Liver (tissue), 8 donors: ENCODE measurements at regions not wholly inside any gene's neighbourhood (a gene's known extent, or its start where the extent isn't known, plus 50 kb on each side); places are given as distances from the start of the nearest gene placed in this dataset.

Source experiments
- DNase-seq: peaks from one replicate; pipeline ENCODE4 v3.0.0-alpha.2; 2017; ENCODE audit warnings: low spot score
- H3K27ac ChIP-seq, 2 donors: one replicate each; pipeline ENCODE4 v1.7.0; 2013; ENCODE audit warnings: inconsistent platforms in 2 of 2, low read length in 2 of 2, control low read depth in 1 of 2, low read depth in 1 of 2, mild to moderate bottlenecking in 1 of 2
- H3K27me3 ChIP-seq, 4 donors: one replicate each; pipeline versions ENCODE4 v1.6.1 to v1.7.0; 2013; ENCODE audit warnings: low read length in 3 of 4, inconsistent platforms in 1 of 4, mild to moderate bottlenecking in 1 of 4, moderate library complexity in 1 of 4; ENCODE audit not compliant: control insufficient read depth in 4 of 4, insufficient read depth in 4 of 4
- H3K36me3 ChIP-seq, 4 donors: one replicate each; pipeline versions ENCODE4 v1.6.1 to v1.7.0; 2013; ENCODE audit warnings: low read length in 3 of 4, mild to moderate bottlenecking in 3 of 4, low read depth in 1 of 4, moderate library complexity in 1 of 4; ENCODE audit not compliant: control insufficient read depth in 4 of 4, insufficient read depth in 3 of 4
- H3K4me1 ChIP-seq, 4 donors: one replicate each; pipeline versions ENCODE4 v1.6.1 to v1.7.0; 2013; ENCODE audit warnings: low read length in 3 of 4, mild to moderate bottlenecking in 3 of 4, moderate library complexity in 1 of 4; ENCODE audit not compliant: control insufficient read depth in 4 of 4, insufficient read depth in 4 of 4
- H3K4me3 ChIP-seq, 3 donors: one replicate each; pipeline versions ENCODE4 v1.6.1 to v1.7.0; 2013; ENCODE audit warnings: low read length in 3 of 3, control low read depth in 1 of 3, low read depth in 1 of 3, mild to moderate bottlenecking in 1 of 3
- H3K9ac ChIP-seq, 2 donors: one replicate each; pipeline ENCODE4 v1.7.0; 2013; ENCODE audit warnings: low read length in 2 of 2, mild to moderate bottlenecking in 2 of 2, moderate library complexity in 2 of 2, control low read depth in 1 of 2, low read depth in 1 of 2
- H3K9me3 ChIP-seq, 4 donors: one replicate each; pipeline versions ENCODE4 v1.6.1 to v1.7.0; 2013; ENCODE audit warnings: low read length in 3 of 4; ENCODE audit not compliant: control insufficient read depth in 4 of 4
- FOXA1 ChIP-seq: IDR thresholded peaks from 2 replicates; pipeline ENCODE4 v1.6.1; 2016; ENCODE audit warnings: antibody characterized with exemption
- FOXA2 ChIP-seq: IDR thresholded peaks from 2 replicates; pipeline ENCODE4 v1.6.1; 2016; ENCODE audit warnings: antibody characterized with exemption
- GABPA ChIP-seq, 2 donors: IDR thresholded peaks in 1 of 2; conservative IDR thresholded peaks in 1 of 2; 2 replicates each; pipeline ENCODE4 v1.6.1; 2016; ENCODE audit warnings: antibody characterized with exemption in 2 of 2, mild to moderate bottlenecking in 1 of 2, moderate library complexity in 1 of 2
- HNF4A ChIP-seq, 2 donors: conservative IDR thresholded peaks; 2 replicates each; pipeline ENCODE4 v1.6.1; 2016; ENCODE audit warnings: antibody characterized with exemption in 2 of 2, mild to moderate bottlenecking in 2 of 2
- HNF4G ChIP-seq: IDR thresholded peaks from 2 replicates; pipeline ENCODE4 v1.6.1; 2016; ENCODE audit warnings: antibody characterized with exemption
- JUND ChIP-seq, 2 donors: IDR thresholded peaks; 2 replicates each; pipeline ENCODE4 v1.6.1; 2016; ENCODE audit warnings: antibody characterized with exemption in 2 of 2
- NR2F2 ChIP-seq: IDR thresholded peaks from 2 replicates; pipeline ENCODE4 v1.6.1; 2016; ENCODE audit warnings: antibody characterized with exemption
- RAD21 ChIP-seq, 2 donors: IDR thresholded peaks; 2 replicates each; pipeline ENCODE4 v1.6.1; 2016; ENCODE audit warnings: antibody characterized with exemption in 2 of 2, mild to moderate bottlenecking in 2 of 2
- SP1 ChIP-seq: IDR thresholded peaks from 2 replicates; pipeline ENCODE4 v1.6.1; 2018; ENCODE audit warnings: antibody characterized with exemption, mild to moderate bottlenecking
- TAF1 ChIP-seq: conservative IDR thresholded peaks from 2 replicates; pipeline ENCODE4 v1.6.1; 2016; ENCODE audit warnings: antibody characterized with exemption, mild to moderate bottlenecking
- YY1 ChIP-seq: IDR thresholded peaks from 2 replicates; pipeline ENCODE4 v1.6.1; 2016; ENCODE audit warnings: antibody characterized with exemption, mild to moderate bottlenecking
- WGBS: extraction: QIAGEN DNeasy Blood & Tissue Kit; methylation state at CpG from one replicate; pipeline ENCODE4 v1.1.7; 2013; 5-methylcytosine and 5-hydroxymethylcytosine counted together
- TF ChIP-seq, protein P1 (sequence below): fragments of 150-350 bp; IDR thresholded peaks from 2 replicates; pipeline ENCODE4 v1.5.1; 2017; ENCODE audit warnings: improper control_type of control experiment, low read depth, low read length; ENCODE audit not compliant: missing input control
- TF ChIP-seq, protein P2 (sequence below): IDR thresholded peaks from 2 replicates; pipeline ENCODE4 v1.6.1; 2016; ENCODE audit warnings: antibody characterized with exemption
- TF ChIP-seq, protein P3 (sequence below): IDR thresholded peaks from 2 replicates; pipeline ENCODE4 v1.6.1; 2016; ENCODE audit warnings: antibody characterized with exemption
- TF ChIP-seq, protein P4 (sequence below): IDR thresholded peaks from 2 replicates; pipeline ENCODE4 v1.6.1; 2016; ENCODE audit warnings: antibody characterized with exemption
- TF ChIP-seq, protein P5 (sequence below): IDR thresholded peaks from 2 replicates; pipeline ENCODE4 v1.6.1; 2016; ENCODE audit warnings: antibody characterized with exemption, mild to moderate bottlenecking
- donor health status: healthy.
- donor health status: healthy.
- donor health status: healthy.
- donor health status: healthy.
- donor health status: healthy.

DNA sequence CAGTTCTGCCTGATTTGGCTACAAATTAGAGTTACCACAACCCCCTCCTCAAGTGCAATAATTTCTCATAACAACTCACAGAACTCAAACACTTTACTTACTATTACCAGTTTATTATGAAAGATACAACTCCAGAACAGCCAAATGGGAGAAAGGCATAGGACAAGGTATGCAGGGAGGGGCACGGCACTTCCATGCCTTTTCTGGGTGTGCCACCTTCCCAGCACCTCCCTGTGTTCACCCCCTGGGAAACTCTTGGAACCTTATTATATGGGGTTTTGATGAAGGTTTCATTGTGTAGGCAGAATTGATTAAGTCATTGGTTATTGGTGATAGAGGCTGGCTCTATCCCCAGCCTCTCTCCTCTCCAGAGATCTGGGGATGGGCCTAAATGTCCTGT is 66.6 kb upstream of the RAP2B start:
- Histone ChIP-seq H3K9me3 (no peaks in the 10 kb centered on the region), H3K4me1 (no peaks in the 10 kb centered on the region), H3K9ac (no peak overlapping the region), H3K27ac (no peak overlapping the region), H3K4me3 (no peak overlapping the region), H3K36me3 (no peaks in the 10 kb centered on the region), H3K27me3 (no peaks in the 10 kb centered on the region)
- DNase-seq = no peak
- TF ChIP-seq GABPA (IDR thresholded peaks at IDR 0.05 in 1 of 2, conservative IDR thresholded peaks at IDR 0.05 in 1 of 2) = no peak
- TF ChIP-seq FOXA2 = no peak
- TF ChIP-seq HNF4G = no peak
- TF ChIP-seq, protein P1, sequence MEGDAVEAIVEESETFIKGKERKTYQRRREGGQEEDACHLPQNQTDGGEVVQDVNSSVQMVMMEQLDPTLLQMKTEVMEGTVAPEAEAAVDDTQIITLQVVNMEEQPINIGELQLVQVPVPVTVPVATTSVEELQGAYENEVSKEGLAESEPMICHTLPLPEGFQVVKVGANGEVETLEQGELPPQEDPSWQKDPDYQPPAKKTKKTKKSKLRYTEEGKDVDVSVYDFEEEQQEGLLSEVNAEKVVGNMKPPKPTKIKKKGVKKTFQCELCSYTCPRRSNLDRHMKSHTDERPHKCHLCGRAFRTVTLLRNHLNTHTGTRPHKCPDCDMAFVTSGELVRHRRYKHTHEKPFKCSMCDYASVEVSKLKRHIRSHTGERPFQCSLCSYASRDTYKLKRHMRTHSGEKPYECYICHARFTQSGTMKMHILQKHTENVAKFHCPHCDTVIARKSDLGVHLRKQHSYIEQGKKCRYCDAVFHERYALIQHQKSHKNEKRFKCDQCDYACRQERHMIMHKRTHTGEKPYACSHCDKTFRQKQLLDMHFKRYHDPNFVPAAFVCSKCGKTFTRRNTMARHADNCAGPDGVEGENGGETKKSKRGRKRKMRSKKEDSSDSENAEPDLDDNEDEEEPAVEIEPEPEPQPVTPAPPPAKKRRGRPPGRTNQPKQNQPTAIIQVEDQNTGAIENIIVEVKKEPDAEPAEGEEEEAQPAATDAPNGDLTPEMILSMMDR = no peak
- TF ChIP-seq SP1 = no peak
- TF ChIP-seq YY1 = no peak
- TF ChIP-seq RAD21 (IDR thresholded peaks at IDR 0.05) = no peak
- no peak for TF ChIP-seq FOXA1
- TF ChIP-seq HNF4A (conservative IDR thresholded peaks at IDR 0.05) = no peak
- TF ChIP-seq, protein P2, sequence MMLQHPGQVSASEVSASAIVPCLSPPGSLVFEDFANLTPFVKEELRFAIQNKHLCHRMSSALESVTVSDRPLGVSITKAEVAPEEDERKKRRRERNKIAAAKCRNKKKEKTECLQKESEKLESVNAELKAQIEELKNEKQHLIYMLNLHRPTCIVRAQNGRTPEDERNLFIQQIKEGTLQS = no peak
- TF ChIP-seq JUND (IDR thresholded peaks at IDR 0.05) = no peak
- TF ChIP-seq, protein P3, sequence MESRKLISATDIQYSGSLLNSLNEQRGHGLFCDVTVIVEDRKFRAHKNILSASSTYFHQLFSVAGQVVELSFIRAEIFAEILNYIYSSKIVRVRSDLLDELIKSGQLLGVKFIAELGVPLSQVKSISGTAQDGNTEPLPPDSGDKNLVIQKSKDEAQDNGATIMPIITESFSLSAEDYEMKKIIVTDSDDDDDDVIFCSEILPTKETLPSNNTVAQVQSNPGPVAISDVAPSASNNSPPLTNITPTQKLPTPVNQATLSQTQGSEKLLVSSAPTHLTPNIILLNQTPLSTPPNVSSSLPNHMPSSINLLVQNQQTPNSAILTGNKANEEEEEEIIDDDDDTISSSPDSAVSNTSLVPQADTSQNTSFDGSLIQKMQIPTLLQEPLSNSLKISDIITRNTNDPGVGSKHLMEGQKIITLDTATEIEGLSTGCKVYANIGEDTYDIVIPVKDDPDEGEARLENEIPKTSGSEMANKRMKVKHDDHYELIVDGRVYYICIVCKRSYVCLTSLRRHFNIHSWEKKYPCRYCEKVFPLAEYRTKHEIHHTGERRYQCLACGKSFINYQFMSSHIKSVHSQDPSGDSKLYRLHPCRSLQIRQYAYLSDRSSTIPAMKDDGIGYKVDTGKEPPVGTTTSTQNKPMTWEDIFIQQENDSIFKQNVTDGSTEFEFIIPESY = no peak
- TF ChIP-seq, protein P4, sequence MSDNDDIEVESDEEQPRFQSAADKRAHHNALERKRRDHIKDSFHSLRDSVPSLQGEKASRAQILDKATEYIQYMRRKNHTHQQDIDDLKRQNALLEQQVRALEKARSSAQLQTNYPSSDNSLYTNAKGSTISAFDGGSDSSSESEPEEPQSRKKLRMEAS = no peak
- TF ChIP-seq, protein P5, sequence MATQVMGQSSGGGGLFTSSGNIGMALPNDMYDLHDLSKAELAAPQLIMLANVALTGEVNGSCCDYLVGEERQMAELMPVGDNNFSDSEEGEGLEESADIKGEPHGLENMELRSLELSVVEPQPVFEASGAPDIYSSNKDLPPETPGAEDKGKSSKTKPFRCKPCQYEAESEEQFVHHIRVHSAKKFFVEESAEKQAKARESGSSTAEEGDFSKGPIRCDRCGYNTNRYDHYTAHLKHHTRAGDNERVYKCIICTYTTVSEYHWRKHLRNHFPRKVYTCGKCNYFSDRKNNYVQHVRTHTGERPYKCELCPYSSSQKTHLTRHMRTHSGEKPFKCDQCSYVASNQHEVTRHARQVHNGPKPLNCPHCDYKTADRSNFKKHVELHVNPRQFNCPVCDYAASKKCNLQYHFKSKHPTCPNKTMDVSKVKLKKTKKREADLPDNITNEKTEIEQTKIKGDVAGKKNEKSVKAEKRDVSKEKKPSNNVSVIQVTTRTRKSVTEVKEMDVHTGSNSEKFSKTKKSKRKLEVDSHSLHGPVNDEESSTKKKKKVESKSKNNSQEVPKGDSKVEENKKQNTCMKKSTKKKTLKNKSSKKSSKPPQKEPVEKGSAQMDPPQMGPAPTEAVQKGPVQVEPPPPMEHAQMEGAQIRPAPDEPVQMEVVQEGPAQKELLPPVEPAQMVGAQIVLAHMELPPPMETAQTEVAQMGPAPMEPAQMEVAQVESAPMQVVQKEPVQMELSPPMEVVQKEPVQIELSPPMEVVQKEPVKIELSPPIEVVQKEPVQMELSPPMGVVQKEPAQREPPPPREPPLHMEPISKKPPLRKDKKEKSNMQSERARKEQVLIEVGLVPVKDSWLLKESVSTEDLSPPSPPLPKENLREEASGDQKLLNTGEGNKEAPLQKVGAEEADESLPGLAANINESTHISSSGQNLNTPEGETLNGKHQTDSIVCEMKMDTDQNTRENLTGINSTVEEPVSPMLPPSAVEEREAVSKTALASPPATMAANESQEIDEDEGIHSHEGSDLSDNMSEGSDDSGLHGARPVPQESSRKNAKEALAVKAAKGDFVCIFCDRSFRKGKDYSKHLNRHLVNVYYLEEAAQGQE = no peak
- TF ChIP-seq TAF1 = no peak
- 92% methylated on average over 1 of the region's 1 CpG for WGBS

DNA sequence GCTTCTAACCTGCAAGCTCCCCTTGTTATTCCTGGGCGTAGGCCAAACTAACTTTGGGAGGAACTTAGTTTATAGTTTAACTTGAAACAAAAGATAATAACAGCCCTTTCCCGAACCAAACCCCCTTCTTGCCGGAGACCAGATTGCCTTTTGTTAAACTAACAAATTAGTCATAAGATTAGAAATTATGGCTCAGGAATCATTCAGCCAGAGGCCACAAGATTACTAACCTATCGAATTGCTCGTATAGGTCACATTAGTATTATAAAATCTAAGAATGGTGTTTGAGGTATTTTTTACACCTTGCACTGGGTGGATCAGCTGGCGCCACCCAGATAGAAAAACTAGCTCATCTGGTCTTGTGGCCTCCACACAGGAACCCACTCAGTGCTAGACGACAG is 65.3 kb upstream of the RAP2B start:
- H3K27me3 ChIP-seq = no peaks in the 10 kb centered on the region
- DNase-seq = no peak
- H3K36me3 ChIP-seq = no peaks in the 10 kb centered on the region
- H3K4me3 ChIP-seq = no peak overlapping the region
- no peaks in the 10 kb centered on the region for H3K4me1 ChIP-seq
- 69% methylated on average over 7 of the region's 7 CpGs for WGBS
- TF ChIP-seq NR2F2 = no peak
- no peaks in the 10 kb centered on the region for H3K9me3 ChIP-seq
- H3K9ac ChIP-seq = no peak overlapping the region
- no peak overlapping the region for H3K27ac ChIP-seq
